ENCODE measurements at regions not wholly inside any gene's neighbourhood (a gene's known extent, or its start where the extent isn't known, plus 50 kb on each side); places are given as distances from the start of the nearest gene placed in this dataset.
A peak's percentile ranks its signal among the peaks of the same experiment; 100 is the strongest.
"Not testable (repeated sequence)": the region's sequence is repeated elsewhere in the genome, so short reads cannot be mapped to it uniquely, and the experiment has no call there.

DNA sequence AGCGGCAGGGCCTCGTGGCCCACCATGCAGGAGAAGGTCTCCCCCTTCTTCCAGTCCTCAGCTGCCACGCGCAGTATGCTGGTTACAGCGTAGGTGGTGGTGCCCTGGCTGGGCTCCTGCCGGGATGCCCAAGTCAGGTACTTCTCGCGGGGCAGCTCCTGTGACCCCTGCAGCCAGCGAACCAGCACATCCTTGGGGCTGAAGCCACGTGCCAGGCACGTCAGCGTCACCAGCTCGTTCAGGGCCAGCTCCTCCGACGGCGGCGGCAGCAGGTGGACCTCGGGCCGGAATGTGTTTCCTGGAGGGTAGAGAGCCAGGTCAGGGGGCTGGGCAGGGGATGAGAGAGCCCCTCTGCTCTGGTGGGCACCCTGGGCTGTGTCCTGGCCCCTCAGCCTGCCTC is 60.7 kb downstream of the TMEM121 start:
- not testable (repeated sequence) for ATAC-seq (ENCODE audit: low read depth)
- whole genome bisulfite sequencing (ENCODE audit: insufficient coverage): no CpG with 5 or more reads among the region's 19 CpGs

GRCh38 chr14:105587482-105588235 is 61.3 kb downstream of the TMEM121 start:
- Histone ChIP-seq H3K4me1 (ENCODE audit: control insufficient read depth in 2 of 2, insufficient read depth in 2 of 2, low read length in 2 of 2) (peaks cover 26 to 73% of the 10 kb centered on the region in 2 donors), H3K9me3 (ENCODE audit: control extremely low read depth in 1 of 3, control insufficient read depth in 2 of 3, insufficient read depth in 1 of 3, low read length in 2 of 3) (peaks cover 0 to 10% (median 0%) of the 10 kb centered on the region in 3 donors), H3K27ac (ENCODE audit: low read length in 2 of 2) (peak overlapping the region in 1 of 2 donors; percentile 3)
- H3K9me3 Mint-ChIP-seq (ENCODE audit: insufficient read depth); DNase-seq; H2AFZ ChIP-seq (ENCODE audit: insufficient read depth, low read depth, low read length, poor library complexity, severe bottlenecking); H3K4me2 ChIP-seq (replicated peaks; ENCODE audit: low read depth, low read length, poor library complexity, severe bottlenecking); intact Hi-C loops (cut with micrococcal nuclease); H3K4me3 ChIP-seq (ENCODE audit: control extremely low read depth in 1 of 5, extremely low read depth in 1 of 5, insufficient read depth in 1 of 5, low read depth in 2 of 5, low read length in 4 of 5); H3K9ac ChIP-seq (ENCODE audit: low read length); H3K27me3 ChIP-seq (replicated peaks in 1 of 4; ENCODE audit: control extremely low read depth in 1 of 4, control insufficient read depth in 3 of 4, insufficient read depth in 4 of 4, low read length in 3 of 4); H4K20me1 ChIP-seq (ENCODE audit: control insufficient read depth, insufficient read depth, low read length, poor library complexity, severe bottlenecking); ATAC-seq (ENCODE audit: low read depth); CTCF ChIA-PET; H3K27me3 Mint-ChIP-seq; H3K36me3 ChIP-seq (replicated peaks in 1 of 2; ENCODE audit: control extremely low read depth in 1 of 2, control insufficient read depth in 1 of 2, extremely low read depth in 1 of 2, insufficient read depth in 2 of 2, low read length in 1 of 2); H3K79me2 ChIP-seq (ENCODE audit: control insufficient read depth, insufficient read depth, low read length): not testable (repeated sequence)
- Mint-ChIP-seq H3K4me3 (peak overlapping the region; percentile 55), H3K4me1 (peaks cover 37% of the 10 kb centered on the region), H3K27ac (peak overlapping the region; percentile 74)
- POLR2A ChIA-PET: interaction anchor here (1.3 to 1.8 kb wide), 2 partner anchors 16 to 121 kb away, joined by 6 to 10 read pairs; no protein-coding TSS in a partner anchor
- 88% methylated on average over 22 of the region's 37 CpGs for WGBS (ENCODE audit: insufficient coverage)

More for the DNA sequence above, 60.7 kb downstream of the TMEM121 start:
- intact Hi-C loops (cut with micrococcal nuclease); H3K4me3 Mint-ChIP-seq; H3K27ac ChIP-seq (ENCODE audit: low read length in 2 of 2); H3K9ac ChIP-seq (ENCODE audit: low read length); H3K36me3 ChIP-seq (replicated peaks in 1 of 2; ENCODE audit: control extremely low read depth in 1 of 2, control insufficient read depth in 1 of 2, extremely low read depth in 1 of 2, insufficient read depth in 2 of 2, low read length in 1 of 2); DNase-seq; H3K27ac Mint-ChIP-seq; H3K27me3 Mint-ChIP-seq; H3K4me3 ChIP-seq (ENCODE audit: control extremely low read depth in 1 of 5, extremely low read depth in 1 of 5, insufficient read depth in 1 of 5, low read depth in 2 of 5, low read length in 4 of 5); POLR2A ChIA-PET; H3K4me2 ChIP-seq (replicated peaks; ENCODE audit: low read depth, low read length, poor library complexity, severe bottlenecking); H4K20me1 ChIP-seq (ENCODE audit: control insufficient read depth, insufficient read depth, low read length, poor library complexity, severe bottlenecking); H3K9me3 Mint-ChIP-seq (ENCODE audit: insufficient read depth); H2AFZ ChIP-seq (ENCODE audit: insufficient read depth, low read depth, low read length, poor library complexity, severe bottlenecking); H3K79me2 ChIP-seq (ENCODE audit: control insufficient read depth, insufficient read depth, low read length); H3K27me3 ChIP-seq (replicated peaks in 1 of 4; ENCODE audit: control extremely low read depth in 1 of 4, control insufficient read depth in 3 of 4, insufficient read depth in 4 of 4, low read length in 3 of 4); H3K9me3 ChIP-seq (ENCODE audit: control extremely low read depth in 1 of 3, control insufficient read depth in 2 of 3, insufficient read depth in 1 of 3, low read length in 2 of 3); CTCF ChIA-PET: not testable (repeated sequence)
- H3K4me1 Mint-ChIP-seq: peaks cover 43% of the 10 kb centered on the region
- H3K4me1 ChIP-seq (ENCODE audit: control insufficient read depth in 2 of 2, insufficient read depth in 2 of 2, low read length in 2 of 2): peaks cover 32 to 79% of the 10 kb centered on the region in 2 donors
